ENCODE measurements at regions not wholly inside any gene's neighbourhood (a gene's known extent, or its start where the extent isn't known, plus 50 kb on each side); places are given as distances from the start of the nearest gene placed in this dataset.
A peak's percentile ranks its signal among the peaks of the same experiment; 100 is the strongest.

DNA sequence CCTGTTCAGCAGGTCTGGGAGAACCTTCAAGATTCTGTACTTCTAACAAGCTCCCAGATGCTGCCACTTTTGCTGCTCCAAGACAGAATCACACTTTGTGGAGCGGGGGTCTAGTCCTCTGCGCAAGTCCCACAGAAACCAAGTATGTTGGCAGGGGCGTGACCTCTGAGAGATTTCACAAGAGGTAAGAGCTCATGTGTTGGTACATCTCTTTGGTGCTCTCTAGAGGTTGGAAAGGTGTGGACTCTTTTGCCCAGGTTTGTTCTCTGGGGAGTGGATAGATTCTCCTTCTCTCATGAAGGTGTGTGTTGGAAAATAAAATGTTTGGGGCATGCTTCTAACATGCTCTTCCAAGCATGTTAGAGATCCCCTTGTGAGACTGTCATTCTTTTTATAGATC, 340.9 kb upstream of the IRAK1BP1 start:
- H3K4me3 ChIP-seq (replicated peaks; ENCODE audit: insufficient read depth, low read length) = no peak overlapping the region
- H3K27me3 ChIP-seq (ENCODE audit: insufficient read depth, poor library complexity, severe bottlenecking) = no peaks in the 10 kb centered on the region
- DNase-seq (ENCODE audit: low read depth in 1 of 2, low spot score in 1 of 2) = no peak
- H3K27ac ChIP-seq (replicated peaks) = no peak overlapping the region
- TF ChIP-seq, protein P1, sequence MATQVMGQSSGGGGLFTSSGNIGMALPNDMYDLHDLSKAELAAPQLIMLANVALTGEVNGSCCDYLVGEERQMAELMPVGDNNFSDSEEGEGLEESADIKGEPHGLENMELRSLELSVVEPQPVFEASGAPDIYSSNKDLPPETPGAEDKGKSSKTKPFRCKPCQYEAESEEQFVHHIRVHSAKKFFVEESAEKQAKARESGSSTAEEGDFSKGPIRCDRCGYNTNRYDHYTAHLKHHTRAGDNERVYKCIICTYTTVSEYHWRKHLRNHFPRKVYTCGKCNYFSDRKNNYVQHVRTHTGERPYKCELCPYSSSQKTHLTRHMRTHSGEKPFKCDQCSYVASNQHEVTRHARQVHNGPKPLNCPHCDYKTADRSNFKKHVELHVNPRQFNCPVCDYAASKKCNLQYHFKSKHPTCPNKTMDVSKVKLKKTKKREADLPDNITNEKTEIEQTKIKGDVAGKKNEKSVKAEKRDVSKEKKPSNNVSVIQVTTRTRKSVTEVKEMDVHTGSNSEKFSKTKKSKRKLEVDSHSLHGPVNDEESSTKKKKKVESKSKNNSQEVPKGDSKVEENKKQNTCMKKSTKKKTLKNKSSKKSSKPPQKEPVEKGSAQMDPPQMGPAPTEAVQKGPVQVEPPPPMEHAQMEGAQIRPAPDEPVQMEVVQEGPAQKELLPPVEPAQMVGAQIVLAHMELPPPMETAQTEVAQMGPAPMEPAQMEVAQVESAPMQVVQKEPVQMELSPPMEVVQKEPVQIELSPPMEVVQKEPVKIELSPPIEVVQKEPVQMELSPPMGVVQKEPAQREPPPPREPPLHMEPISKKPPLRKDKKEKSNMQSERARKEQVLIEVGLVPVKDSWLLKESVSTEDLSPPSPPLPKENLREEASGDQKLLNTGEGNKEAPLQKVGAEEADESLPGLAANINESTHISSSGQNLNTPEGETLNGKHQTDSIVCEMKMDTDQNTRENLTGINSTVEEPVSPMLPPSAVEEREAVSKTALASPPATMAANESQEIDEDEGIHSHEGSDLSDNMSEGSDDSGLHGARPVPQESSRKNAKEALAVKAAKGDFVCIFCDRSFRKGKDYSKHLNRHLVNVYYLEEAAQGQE (IDR thresholded peaks at IDR 0.05; ENCODE audit: insufficient replicate concordance, low read depth) = no peak

DNA sequence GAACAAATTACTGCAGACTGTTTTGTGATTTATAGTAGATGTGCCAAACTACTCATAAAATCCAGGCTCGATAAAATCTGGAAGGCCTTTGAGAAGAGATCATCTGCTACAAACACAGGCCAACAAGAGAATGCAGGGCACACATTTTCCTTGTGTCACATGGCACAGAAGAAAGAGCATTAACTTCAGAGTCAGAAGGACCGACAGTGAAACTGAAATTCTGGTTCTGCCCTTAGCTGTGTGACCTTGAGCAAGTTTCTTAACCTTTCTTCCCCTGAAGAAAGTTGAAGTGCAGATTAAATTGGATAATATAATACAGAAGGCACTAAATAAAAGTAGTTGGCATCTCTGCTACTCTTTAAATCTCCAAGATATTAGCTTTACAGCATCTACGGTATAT, 338.4 kb upstream of the IRAK1BP1 start:
- Histone ChIP-seq H3K27me3 (ENCODE audit: insufficient read depth, poor library complexity, severe bottlenecking) (no peaks in the 10 kb centered on the region), H3K4me3 (replicated peaks; ENCODE audit: insufficient read depth, low read length) (no peak overlapping the region), H3K27ac (replicated peaks) (no peak overlapping the region)
- no peak for DNase-seq (ENCODE audit: low read depth in 1 of 2, low spot score in 1 of 2)
- no peak for TF ChIP-seq GABPA (IDR thresholded peaks at IDR 0.05; ENCODE audit: low read depth)

DNA sequence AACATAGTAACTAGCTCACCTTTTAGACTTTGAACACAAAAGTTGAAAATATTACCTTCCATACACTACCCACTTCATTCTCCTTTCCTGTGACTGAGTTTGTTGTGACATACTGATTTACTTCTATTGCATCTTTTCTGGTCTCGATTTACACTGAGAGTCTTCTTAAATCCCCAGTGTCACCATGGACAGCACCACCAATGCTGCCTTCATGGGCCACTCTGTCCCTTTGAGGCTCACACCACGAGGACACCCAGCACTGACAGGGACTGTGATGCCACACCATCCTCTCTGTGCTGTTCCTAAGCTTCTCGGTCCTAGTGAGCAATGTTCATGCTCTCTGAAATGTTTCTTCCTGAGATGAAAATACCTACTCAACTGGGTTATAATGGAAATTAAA, 337.1 kb upstream of the IRAK1BP1 start:
- TF ChIP-seq GABPA (IDR thresholded peaks at IDR 0.05; ENCODE audit: low read depth) = no peak
- no peak for TF ChIP-seq SPI1 (IDR thresholded peaks at IDR 0.05; ENCODE audit: borderline replicate concordance, low read depth)
- TF ChIP-seq POLR2AphosphoS5 (IDR thresholded peaks at IDR 0.05; ENCODE audit: low read depth) = no peak
- TF ChIP-seq, protein P1 (IDR thresholded peaks at IDR 0.05; ENCODE audit: insufficient replicate concordance, low read depth) = peak; percentile 81
- TF ChIP-seq, protein P2, sequence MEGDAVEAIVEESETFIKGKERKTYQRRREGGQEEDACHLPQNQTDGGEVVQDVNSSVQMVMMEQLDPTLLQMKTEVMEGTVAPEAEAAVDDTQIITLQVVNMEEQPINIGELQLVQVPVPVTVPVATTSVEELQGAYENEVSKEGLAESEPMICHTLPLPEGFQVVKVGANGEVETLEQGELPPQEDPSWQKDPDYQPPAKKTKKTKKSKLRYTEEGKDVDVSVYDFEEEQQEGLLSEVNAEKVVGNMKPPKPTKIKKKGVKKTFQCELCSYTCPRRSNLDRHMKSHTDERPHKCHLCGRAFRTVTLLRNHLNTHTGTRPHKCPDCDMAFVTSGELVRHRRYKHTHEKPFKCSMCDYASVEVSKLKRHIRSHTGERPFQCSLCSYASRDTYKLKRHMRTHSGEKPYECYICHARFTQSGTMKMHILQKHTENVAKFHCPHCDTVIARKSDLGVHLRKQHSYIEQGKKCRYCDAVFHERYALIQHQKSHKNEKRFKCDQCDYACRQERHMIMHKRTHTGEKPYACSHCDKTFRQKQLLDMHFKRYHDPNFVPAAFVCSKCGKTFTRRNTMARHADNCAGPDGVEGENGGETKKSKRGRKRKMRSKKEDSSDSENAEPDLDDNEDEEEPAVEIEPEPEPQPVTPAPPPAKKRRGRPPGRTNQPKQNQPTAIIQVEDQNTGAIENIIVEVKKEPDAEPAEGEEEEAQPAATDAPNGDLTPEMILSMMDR (IDR thresholded peaks at IDR 0.05; ENCODE audit: insufficient read depth, low read length) = no peak
- H3K4me3 ChIP-seq (replicated peaks; ENCODE audit: insufficient read depth, low read length) = no peak overlapping the region

DNA sequence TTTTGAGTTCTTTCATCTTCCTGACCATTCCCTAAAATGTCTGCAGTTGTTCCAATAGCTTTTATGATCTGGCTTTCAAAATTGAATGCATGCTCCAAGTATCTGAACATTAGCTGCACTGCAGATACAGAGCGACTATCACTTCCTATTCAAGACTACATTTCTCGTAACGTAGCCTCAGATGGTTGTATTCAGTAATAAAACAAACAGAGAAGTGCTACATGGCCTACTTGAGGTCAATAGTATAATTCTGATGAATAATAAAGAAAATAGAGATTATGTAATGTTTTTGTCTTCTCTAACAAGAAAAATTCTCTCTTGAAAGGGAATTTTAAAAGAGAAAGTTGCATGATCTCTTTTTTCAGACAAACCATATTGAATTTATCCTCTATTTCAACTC, 333.9 kb upstream of the IRAK1BP1 start:
- TF ChIP-seq GABPA (IDR thresholded peaks at IDR 0.05; ENCODE audit: low read depth) = no peak
- no peak for TF ChIP-seq SPI1 (IDR thresholded peaks at IDR 0.05; ENCODE audit: borderline replicate concordance, low read depth)
- TF ChIP-seq, protein P1 (IDR thresholded peaks at IDR 0.05; ENCODE audit: insufficient replicate concordance, low read depth) = no peak
- no peak for TF ChIP-seq POLR2AphosphoS5 (IDR thresholded peaks at IDR 0.05; ENCODE audit: low read depth)
- TF ChIP-seq, protein P2 (IDR thresholded peaks at IDR 0.05; ENCODE audit: insufficient read depth, low read length) = no peak
- H3K27me3 ChIP-seq (ENCODE audit: insufficient read depth, poor library complexity, severe bottlenecking) = no peaks in the 10 kb centered on the region
- DNase-seq (ENCODE audit: low read depth in 1 of 2, low spot score in 1 of 2) = no peak
- no peak overlapping the region for H3K4me3 ChIP-seq (replicated peaks; ENCODE audit: insufficient read depth, low read length)
- H3K27ac ChIP-seq (replicated peaks) = no peak overlapping the region

More for the DNA sequence above, 337.1 kb upstream of the IRAK1BP1 start:
- H3K27me3 ChIP-seq (ENCODE audit: insufficient read depth, poor library complexity, severe bottlenecking) = no peaks in the 10 kb centered on the region
- no peak overlapping the region for H3K27ac ChIP-seq (replicated peaks)
- no peak for DNase-seq (ENCODE audit: low read depth in 1 of 2, low spot score in 1 of 2)
